B cell (primary cell): ENCODE measurements at regions not wholly inside any gene's neighbourhood (a gene's known extent, or its start where the extent isn't known, plus 50 kb on each side); places are given as distances from the start of the nearest gene placed in this dataset.

Experiments used
- CTCF ChIP-seq: fragments of 200-600 bp; IDR thresholded peaks from one replicate; pipeline ENCODE4 v1.8.0; 2022; ENCODE audit warnings: antibody characterized with exemption, mild to moderate bottlenecking
- EZH2 ChIP-seq: IDR thresholded peaks from 2 replicates; pipeline ENCODE4 v1.6.1; 2012; ENCODE audit warnings: borderline replicate concordance, low read depth, mild to moderate bottlenecking, moderate library complexity, low read length; ENCODE audit not compliant: insufficient read depth, poor library complexity, severe bottlenecking

- TF ChIP-seq CTCF (no peak), EZH2 (no peak)
These were observed 56.5 kb upstream of the HAND1 start for GRCh38 chr5:154534457-154535050.
